HG03520 (cell line): ENCODE measurements at regions not wholly inside any gene's neighbourhood (a gene's known extent, or its start where the extent isn't known, plus 50 kb on each side); places are given as distances from the start of the nearest gene placed in this dataset.
"Not testable (repeated sequence)": the region's sequence is repeated elsewhere in the genome, so short reads cannot be mapped to it uniquely, and the experiment has no call there.

Experiments
- ATAC-seq: cut with Tn5 transposase; IDR thresholded peaks from one replicate; pipeline ENCODE4 v1.9.1; 2021; ENCODE audit warnings: mild to moderate bottlenecking, moderate library complexity; ENCODE audit not compliant: unreplicated experiment

DNA sequence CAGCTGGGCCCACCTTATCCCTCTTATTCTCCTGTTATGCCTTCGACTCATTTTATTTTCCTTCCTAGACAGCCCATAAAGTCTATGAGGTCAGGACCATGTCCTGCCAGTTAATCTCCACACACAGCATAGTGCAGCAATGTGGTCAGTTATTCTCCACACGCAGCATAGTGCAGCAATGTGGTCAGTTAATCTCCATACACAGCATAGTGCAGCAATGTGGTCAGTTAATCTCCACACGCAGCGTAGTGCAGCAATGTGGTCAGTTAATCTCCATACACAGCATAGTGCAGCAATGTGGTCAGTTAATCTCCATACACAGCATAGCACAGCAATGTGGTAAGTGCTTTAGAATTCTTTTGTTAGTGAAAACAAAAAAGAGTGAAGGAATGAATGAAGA is 77.8 kb downstream of the TEX36 start:
- no peak for ATAC-seq

DNA sequence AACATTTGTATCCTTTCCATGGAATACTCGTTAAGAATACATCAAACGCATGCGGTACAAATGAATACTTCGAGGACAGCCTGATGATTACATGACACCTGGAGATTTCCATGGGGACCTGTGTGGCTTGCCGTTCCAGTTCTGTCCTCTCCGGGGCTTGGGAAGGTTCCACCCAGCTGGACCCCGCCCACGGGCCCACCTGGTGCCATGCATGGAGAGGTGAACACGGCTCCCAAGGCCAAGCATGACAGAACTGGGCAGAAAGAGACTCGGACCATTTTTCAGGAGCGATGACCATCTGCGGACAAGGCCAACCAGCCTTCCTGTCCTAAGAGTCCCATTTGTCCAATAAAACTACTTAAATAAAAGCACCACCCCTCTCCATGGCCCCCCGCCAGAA is 80.1 kb downstream of the TEX36 start:
- no peak for ATAC-seq

DNA sequence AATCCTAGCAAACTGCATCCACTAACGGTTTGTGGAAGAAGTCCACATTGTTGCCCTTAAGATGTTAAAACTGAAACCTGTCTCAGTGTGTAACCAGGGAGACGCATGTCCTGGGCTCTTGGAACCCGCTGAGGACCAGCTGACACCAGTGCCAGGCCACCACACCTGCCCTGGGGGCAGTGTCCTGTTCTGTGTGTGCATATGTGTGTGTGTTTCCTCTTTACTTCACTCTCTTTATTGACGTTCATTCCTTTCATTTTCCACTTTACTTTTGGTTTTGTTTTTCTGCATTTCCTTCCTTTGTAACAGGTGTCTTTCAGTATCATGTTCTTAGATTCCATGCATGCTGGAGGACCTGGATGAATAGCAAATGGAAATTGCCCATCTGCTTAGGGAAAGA is 83.8 kb downstream of the TEX36 start:
- ATAC-seq = no peak

DNA sequence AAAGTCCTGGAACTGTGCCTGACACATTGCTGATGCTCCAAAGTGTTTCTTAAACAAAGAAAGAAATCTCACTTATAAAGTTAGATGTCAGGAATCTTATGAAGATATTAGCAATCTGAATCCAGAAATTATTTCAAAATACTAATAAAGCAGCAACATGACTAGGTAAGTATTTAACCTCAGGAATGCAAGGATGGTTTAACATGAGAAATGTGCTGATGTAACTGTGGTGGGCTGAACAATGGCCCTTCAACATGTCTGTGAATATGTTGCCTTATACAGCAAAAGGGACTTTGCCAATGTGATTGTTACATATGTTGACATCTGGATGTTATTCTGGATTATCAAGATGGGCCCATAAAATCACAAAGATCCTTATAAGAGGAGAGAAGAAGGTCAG is 87.1 kb downstream of the TEX36 start:
- no peak for ATAC-seq

DNA sequence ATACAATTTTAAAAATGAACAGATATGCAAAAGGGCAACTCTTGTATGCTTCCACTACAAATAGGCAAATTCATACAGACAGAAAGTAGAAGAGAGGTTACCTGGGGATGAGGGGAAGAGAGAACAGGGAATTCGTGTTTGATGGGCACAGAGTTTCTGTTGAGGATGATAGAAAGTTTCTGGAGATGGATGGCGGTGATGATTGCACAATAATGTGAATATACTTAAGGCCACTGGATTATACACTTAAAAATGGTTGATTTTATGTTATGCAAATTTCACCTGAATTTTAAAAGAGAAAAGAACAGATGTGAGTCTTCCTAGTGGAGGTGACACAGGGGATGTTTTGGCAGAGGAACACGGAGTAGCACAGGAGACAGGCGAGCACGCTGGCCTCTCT is 89.3 kb downstream of the TEX36 start:
- ATAC-seq = no peak

DNA sequence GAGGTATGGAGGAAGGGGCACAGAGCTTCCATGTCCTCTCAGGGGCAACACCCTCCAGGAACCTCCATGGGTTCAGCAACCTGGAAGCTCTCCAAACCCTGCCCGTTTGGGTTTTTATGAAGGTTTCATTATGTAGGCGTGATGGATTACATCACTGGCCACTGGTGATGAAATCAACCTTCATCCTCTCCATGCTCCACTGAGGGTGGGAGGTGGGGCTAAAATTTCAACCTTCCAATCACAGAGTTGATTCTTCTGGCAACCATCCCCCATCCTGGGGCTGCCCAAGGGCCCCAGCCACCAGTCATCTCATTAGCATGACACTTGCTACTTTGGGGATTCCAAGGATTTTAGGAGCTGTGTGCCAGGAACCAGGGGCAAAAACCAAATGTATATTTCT is 90.1 kb downstream of the TEX36 start:
- no peak for ATAC-seq

DNA sequence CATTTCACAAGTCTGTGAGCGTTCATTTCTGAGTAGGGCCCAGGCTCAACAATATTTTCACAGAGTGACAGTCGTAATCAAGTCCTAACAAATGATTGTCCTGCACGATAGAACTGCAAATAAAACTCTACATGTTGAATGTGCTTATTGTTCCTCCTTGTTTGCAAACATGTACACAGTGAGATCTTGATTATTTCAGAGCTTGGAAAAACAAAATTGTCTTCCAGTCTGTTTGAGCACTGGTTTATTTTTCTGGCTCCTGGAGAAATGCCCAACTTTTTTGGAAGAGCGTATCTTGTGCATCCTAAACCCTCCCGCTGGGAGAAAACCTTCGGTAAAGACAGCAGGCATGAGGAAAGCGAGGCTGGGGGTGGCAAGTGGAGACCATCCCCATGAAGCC is 91.1 kb downstream of the TEX36 start:
- ATAC-seq = no peak

DNA sequence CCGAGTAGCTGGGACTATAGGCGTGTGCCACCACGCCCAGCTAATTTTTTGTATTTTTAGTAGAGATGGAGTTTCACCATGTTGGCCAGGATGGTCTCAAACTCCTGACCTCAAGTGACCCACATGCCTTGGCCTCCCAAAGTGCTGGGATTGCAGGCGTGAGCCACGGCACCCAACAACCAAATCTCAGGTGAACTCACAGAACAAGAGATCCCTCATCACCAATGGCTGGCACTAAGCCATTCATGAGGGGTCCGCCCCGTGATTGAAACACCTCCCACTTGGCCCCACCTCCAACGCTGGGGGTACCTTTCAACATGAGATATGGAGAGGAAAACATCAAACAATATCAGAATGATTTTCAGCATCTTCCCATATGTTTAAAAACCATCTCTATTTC is 94.2 kb downstream of the TEX36 start:
- not testable (repeated sequence) for ATAC-seq

DNA sequence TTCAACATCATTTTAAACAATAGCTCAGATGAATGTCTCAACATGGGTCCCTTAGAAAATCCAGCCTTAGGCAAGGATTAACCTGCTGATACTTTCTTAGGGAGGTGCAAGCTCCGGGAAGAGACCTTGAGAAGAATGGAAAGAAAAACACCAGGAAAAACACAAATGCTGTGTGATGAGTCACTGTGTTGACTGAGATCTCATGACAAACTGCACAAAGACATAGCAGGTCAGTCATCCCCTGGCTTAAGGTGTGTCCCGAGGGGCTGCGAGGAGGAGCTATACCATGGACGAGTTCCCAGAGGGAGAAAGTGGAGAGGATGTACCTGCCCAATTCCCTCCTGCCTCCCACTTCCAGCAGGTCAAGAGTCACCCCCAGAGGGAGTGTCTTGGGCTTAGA is 98.0 kb downstream of the TEX36 start:
- ATAC-seq = no peak

DNA sequence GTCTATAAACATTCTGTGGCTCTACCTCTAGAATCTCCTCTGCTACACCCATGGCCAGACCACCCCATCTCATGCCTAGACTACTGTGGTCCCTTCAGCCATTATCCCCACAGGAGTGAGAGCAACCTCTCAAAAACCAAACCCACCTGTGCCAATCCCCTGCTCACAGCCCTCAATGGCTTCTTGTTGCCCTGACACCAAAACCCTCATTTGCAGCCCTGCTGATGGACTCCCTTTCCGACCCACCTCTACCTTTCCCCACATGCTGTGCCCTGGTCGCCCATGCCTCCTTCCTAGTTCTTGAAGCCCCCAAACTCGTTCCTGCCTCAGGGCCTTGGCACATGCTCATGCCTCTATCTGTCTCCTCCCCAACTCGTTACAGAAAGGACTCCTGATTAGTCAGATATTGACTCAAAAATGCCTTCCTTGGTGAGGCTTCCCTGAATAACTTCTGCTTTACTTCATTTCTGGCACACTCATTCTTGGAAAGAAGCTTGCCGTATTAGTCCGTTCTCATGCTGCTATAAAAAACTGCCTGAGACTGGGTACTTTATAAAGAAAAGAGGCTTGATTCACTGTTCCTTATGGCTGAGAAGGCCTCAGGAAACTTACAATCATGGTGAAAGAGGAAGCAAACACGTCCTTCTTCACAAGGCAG is 104.2 kb downstream of the TEX36 start:
- no peak for ATAC-seq

DNA sequence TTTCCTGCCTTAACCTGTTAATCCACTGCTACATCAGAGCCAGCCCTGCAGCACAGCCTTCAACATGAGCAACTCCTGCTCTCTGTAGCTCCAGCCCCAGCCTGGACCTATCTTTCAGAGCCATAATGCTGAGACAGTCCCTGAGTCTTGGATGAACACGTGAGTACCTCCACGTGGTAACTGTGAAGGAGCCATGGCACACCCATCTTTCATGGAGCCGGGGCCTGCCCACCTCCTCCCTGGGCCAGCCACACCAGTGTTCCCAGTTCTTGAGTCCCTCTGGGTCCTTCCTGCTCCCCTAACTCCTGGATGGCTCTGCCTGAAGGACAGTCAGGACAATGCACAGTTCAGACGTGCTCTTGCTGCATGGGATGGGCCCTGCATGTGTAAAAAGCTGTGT is 107.1 kb downstream of the TEX36 start:
- ATAC-seq = no peak

DNA sequence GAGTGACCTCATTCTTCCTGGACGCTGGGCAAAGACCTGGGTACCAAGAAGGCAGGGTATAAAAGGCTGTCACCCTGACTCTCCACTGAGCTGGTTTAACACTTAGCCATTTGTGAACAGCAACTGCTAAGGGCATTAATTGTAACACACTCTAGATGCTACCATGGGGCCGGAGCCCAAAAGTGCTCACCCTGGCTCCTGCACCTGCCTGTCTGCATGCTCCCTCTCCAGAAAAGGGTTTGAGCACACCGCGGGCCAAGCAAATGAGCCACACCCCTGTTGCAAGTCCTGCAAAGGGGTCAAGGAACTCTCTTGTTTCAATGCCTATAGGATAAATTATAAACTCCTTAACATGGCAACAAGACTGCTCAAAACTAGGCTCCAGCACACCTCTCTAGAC is 114.8 kb downstream of the TEX36 start:
- ATAC-seq = no peak

DNA sequence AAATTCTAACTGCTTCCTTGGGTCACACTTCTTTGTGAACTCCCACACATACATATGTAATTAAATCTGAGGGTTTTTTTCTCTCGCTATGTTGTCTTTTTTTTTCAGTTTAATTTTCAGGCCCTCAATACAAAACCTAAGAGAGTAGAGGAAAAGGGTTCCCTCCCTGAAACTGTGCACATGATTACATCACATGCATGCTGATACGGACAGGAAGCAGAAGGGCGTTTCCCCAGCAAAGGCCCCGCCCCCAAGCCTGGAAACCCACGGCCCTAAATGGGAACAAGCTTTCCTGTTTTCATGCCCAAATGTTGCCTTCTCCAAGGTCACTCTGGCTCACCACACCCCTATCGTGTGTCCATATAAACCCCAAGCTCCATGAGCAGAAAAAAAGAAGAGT is 115.4 kb downstream of the TEX36 start:
- no peak for ATAC-seq

DNA sequence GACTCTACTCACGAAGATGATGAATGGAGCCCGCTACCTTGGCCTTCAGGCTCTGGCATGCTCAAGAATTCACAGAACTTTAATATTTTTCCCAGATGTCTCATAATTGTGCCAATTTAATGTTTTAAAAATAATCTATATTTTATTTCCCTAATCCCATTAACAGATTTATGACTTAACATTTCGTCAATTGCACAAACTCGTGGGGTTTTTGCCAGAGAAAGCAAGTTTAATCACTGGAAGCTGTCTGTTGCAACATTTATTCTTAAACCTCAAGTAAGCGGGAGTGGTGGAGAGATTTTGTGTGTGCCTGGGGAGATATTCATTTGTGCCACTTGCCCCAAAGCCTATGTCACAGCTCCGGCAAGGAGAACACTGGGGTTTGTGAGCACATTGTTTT is 117.9 kb downstream of the TEX36 start:
- no peak for ATAC-seq

DNA sequence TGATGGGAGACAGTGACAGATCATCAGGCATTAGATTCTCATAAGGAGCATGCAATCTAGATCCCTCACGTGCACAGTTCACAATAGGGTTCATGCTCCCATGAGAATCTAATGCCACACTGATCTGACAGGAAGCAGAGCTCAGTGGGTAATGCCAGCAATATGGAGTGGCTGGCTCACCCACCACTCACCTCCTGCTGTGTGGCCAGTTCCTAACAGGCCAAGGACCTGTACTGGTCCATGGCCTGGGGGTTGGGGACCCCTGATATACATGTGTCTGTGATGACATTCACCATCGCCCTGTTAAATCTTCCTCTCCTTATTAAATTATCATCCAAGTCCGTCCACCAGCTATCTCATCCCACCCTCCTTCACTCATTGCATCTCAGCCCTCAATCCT is 118.4 kb downstream of the TEX36 start:
- no peak for ATAC-seq

DNA sequence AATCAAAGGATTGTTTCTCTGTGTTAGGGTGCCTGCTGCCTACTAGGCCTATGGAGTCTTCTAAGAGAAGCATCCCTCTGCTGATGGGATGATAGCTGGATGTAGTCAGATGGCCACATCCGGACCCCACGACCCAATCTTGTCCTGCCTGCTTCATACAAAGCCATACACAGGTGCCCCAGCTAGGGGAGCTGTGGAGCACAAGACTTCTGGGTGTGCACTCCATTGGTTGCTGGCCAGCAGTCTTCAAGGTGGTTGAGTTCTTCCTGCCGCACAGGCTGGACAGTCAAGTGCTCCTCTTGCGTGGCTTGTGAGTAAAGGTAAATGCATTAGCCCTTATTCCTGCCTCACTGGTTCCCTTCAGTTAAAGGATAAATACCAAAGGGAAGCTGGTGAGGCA is 120.2 kb downstream of the TEX36 start:
- no peak for ATAC-seq

DNA sequence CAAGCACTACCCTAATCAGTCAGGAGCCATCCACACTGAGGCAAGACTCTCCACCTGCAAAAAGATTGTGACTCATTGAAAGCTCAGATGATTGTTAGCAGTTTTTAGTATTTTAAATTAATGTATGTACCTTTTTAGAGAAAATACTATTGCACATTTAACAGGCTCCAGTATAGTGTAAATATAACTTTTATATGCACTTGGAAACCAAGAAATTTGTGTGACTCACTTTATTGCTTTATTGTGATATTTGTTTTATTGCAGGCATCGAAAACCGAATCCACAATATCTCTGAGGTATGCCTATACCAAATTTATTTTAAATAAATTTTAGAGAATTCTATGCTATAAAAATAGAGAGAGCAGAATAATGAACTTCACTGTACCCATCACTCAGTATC is 122.0 kb downstream of the TEX36 start:
- ATAC-seq = no peak

DNA sequence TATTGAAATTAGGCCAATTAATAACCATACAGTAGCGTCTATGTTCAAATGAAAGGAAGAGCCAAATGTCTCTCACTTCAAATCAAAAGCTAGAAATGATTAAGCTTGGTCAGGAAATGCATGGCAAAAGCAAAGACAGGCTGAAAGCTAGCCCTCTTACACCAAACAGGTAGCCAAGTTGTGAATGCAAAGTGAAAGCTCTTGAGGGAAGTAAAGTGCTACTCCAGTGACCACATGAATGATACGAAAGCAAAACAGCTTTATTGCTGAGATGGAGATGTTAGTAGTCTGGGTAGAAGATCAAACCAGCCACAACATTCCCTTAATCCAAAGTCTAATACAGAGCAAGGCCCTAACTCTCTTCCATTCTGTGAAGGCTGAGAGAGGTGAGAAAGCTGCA is 123.8 kb downstream of the TEX36 start:
- peak; percentile 93 for ATAC-seq

DNA sequence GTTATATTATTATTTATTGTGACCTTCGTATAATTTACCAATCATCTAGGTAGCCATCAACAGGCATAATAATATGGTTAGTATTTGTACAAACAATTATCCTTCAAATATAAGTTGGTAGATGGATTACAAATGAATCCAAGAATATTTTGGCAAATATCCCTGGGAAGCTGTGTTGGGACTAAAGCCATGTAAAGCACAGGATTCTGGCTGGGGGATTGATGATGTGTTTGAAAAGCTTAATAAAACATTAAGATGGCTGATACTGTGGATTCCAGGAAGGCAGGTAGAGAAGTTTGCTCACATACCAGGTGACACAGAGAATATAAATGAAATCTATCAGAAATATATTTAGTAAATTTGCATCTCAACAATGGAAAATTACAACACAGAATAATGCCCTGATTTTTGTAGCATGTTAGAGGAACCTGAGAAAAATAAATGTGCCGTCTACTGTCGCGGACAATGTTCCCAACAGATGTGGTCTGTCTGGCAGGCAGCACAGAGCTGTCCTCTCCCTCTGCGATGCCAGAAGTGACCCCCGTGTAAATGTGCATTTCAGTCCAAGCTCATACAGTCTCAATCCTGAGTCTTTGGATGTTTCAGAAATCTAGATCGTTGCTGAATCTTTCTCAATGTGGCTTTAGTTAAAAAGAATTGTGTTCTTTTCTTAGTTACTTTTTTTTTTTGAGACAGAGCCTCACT is 125.0 kb downstream of the TEX36 start:
- no peak for ATAC-seq

DNA sequence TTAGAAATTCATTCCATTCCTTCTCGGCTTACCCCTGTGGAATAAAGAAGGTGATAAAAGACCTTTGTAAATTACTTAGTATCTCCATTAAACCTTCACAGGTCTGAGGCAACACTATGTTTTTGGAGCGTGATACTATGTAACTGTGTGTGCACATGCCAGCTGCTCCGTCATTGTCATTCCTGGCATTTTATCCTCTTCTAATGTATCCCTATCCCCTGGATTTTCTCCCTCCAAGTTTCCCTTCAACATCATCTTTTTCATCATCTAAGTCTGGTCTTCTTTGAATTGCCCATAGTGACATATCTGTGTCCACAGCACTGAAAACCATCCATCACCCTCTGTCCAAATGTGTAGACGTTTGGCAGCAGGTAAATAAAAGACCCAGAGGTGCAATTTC is 125.7 kb downstream of the TEX36 start:
- ATAC-seq = no peak

DNA sequence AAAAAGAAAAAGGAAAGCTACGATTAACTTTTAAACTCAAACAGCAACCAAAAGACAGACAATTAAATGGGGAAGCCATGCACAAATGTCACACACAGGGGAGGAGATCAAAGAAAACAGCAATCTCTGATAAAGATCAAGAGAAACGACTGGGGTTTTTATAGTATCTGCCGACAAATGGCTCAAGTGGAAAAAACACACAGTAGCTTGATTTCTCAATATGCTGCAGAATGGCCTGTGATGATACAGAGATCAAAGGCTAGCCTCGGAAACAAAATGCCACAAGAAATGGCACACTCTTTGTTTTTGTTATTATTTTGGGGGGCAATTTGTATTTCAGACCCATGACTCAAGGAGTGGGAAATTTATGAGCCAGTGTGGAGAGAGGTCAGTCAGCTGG is 126.1 kb downstream of the TEX36 start:
- no peak for ATAC-seq

DNA sequence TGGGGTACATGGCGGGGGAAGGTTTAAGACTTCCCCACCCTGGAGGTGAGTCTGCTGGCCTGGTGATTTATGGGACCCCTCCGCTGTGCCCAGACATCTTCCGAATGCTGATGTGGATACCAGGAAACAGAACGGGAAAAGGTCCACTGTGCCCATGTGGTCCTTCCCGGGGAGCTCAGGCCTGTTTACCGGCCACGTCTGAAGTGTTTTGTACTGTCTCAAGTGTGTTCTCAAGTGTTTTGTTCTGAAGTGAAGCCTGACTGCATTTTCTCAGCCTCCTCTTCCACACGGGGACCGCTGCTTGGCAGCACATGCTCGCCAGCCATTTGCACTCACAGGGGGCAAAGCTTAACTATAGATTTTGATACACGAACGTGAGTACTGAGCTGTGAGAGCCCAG is 127.2 kb downstream of the TEX36 start:
- no peak for ATAC-seq

DNA sequence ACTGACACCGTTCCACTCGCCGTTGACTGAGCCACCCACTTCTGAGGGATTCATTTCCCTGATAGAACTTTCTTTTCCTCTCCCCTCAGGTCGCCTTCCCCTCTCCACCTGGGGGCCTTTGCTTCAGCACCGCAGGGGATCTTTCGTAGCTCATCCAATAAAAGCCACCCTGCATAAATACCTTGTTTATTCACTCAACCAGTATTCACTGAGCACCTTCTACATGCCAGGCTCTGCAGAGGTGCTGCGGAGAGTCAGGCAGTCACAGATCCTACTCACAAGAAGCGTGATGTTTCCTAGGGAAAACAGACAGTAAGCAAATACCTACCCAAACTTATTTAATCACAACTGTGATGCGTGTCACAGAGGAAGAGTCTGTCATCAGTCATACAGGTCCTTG is 127.7 kb downstream of the TEX36 start:
- no peak for ATAC-seq
